Karpas-422 (cell line): ENCODE measurements at regions not wholly inside any gene's neighbourhood (a gene's known extent, or its start where the extent isn't known, plus 50 kb on each side); places are given as distances from the start of the nearest gene placed in this dataset.
"Not testable (repeated sequence)": the region's sequence is repeated elsewhere in the genome, so short reads cannot be mapped to it uniquely, and the experiment has no call there.

Experiments
- DNase-seq: peaks from one replicate; pipeline ENCODE4 v3.0.0-alpha.2; 2015
- H2AFZ ChIP-seq: fragments of 200-600 bp; sonication (generic); 2 replicates; pipeline ENCODE4 v1.6.1; 2014; ENCODE audit warnings: antibody characterized with exemption, low read length, mixed read lengths
- H3K27ac ChIP-seq: fragments of 200-600 bp; sonication (generic); 2 replicates; pipeline ENCODE4 v1.5.1; 2014; ENCODE audit warnings: mild to moderate bottlenecking, low read length, moderate library complexity
- H3K27me3 ChIP-seq: fragments of 200-600 bp; sonication (generic); 2 replicates; pipeline ENCODE4 v1.6.1; 2014; ENCODE audit warnings: low read length, mixed read lengths
- H3K36me3 ChIP-seq: fragments of 200-600 bp; sonication (generic); 2 replicates; pipeline ENCODE4 v1.6.1; 2014; ENCODE audit warnings: low read length, mixed read lengths; ENCODE audit not compliant: insufficient read depth
- H3K4me1 ChIP-seq: fragments of 200-600 bp; sonication (generic); 2 replicates; pipeline ENCODE4 v1.6.1; 2014; ENCODE audit warnings: mild to moderate bottlenecking, low read length, mixed read lengths
- H3K4me2 ChIP-seq: fragments of 200-600 bp; sonication (generic); 2 replicates; pipeline ENCODE4 v1.6.1; 2014; ENCODE audit warnings: low read length, low read depth, mild to moderate bottlenecking; ENCODE audit not compliant: poor library complexity, severe bottlenecking
- H3K4me3 ChIP-seq: fragments of 200-600 bp; sonication (generic); 2 replicates; pipeline ENCODE4 v1.5.1; 2014; ENCODE audit warnings: mild to moderate bottlenecking, antibody characterized with exemption, low read length, mixed read lengths
- H3K79me2 ChIP-seq: fragments of 200-600 bp; sonication (generic); 2 replicates; pipeline ENCODE4 v1.6.1; 2014; ENCODE audit warnings: mild to moderate bottlenecking, low read length, mixed read lengths
- H3K9ac ChIP-seq: fragments of 200-600 bp; sonication (generic); 2 replicates; pipeline ENCODE4 v1.6.0; 2014; ENCODE audit warnings: low read length
- H3K9me2 ChIP-seq: fragments of 200-600 bp; sonication (generic), shearing (Covaris generic); replicated peaks from 2 replicates; pipeline ENCODE4 v1.6.0; 2014; ENCODE audit warnings: mild to moderate bottlenecking, low read length, moderate library complexity; ENCODE audit not compliant: insufficient read depth
- H3K9me3 ChIP-seq: fragments of 300-700, 200-600 bp; sonication (generic); 2 replicates; pipeline ENCODE4 v1.6.1; 2014; ENCODE audit warnings: low read length, mixed read lengths
- H4K20me1 ChIP-seq: fragments of 200-600 bp; sonication (generic); 2 replicates; pipeline ENCODE4 v1.6.1; 2014; ENCODE audit warnings: mild to moderate bottlenecking, antibody characterized with exemption, low read length, low read depth; ENCODE audit not compliant: insufficient read depth

DNA sequence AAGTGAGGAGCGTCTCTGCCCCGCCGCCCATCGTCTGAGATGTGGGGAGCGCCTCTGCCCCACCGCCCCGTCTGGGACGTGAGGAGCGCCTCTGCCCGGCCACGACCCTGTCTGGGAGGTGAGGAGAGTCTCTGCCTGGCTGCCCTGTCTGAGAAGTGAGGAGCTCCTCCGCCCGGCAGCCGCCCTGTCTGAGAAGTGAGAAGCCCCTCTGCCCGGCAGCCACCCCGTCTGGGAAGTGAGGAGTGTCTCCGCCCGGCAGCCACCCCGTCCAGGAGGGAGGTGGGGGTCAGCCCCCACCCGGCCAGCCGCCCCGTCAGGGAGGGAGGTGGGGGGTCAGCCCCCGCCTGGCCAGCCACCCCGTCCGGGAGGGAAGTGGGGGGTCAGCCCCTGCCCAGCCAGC is 823.0 kb upstream of the GBE1 start:
- H3K9ac ChIP-seq, H3K4me2 ChIP-seq, H2AFZ ChIP-seq, H3K27me3 ChIP-seq, H3K36me3 ChIP-seq, H3K4me3 ChIP-seq, H3K79me2 ChIP-seq, H3K9me2 ChIP-seq, H4K20me1 ChIP-seq, H3K27ac ChIP-seq, H3K9me3 ChIP-seq, DNase-seq, H3K4me1 ChIP-seq: not testable (repeated sequence)

DNA sequence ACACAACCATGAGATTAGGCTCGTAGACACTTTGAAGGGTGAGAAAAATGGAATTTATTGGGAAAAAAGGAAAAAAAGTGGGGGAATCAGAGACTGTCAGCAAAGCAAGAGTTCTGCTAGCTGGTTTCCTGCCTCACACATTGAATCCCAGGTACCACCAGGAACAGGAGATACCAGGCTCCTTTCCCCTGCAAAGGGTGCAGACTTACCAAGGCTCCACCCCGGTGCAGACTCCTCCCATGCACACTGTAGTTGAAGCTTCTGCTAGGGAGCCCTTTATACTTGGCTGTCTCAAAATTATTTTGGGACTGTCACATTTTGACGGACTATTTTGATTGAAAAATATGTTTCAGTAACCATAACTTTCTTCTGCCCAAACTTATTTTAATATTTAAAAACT is 819.9 kb upstream of the GBE1 start:
- H3K4me3 ChIP-seq, result no peak overlapping the region
- H4K20me1 ChIP-seq, result no peaks in the 10 kb centered on the region
- no peak overlapping the region for H3K27ac ChIP-seq
- no peak overlapping the region for H3K4me2 ChIP-seq
- no peaks in the 10 kb centered on the region for H3K27me3 ChIP-seq
- H3K4me1 ChIP-seq, result no peaks in the 10 kb centered on the region
- no peaks in the 10 kb centered on the region for H3K79me2 ChIP-seq
- no peak for DNase-seq
- no peak overlapping the region for H3K9ac ChIP-seq
- H3K9me3 ChIP-seq, result no peaks in the 10 kb centered on the region
- no peak overlapping the region for H2AFZ ChIP-seq
- H3K9me2 ChIP-seq, result no peaks in the 10 kb centered on the region
- no peaks in the 10 kb centered on the region for H3K36me3 ChIP-seq

DNA sequence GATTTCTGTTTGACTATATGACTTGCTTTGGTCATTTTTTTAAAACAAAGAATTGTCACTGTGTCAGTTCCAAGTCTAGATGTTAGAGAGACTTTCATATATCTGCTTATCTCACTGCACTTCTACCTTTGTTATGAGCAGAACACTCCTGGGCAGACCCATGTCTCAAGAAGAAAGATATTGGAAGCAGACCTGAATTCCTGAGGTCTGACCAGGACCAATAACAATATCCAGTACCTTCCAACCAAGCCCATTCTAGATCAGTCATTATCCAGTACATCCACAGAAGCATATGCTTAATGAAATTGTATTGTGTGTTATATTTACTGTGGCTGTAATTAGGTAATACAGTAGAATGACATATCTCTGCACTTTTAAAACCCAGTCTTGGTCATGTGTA is 811.3 kb upstream of the GBE1 start:
- Histone ChIP-seq H3K4me1 (no peaks in the 10 kb centered on the region), H3K9ac (no peak overlapping the region), H3K9me2 (no peaks in the 10 kb centered on the region), H3K4me3 (no peak overlapping the region), H2AFZ (no peak overlapping the region), H3K27ac (no peak overlapping the region), H3K9me3 (peaks cover 10% of the 10 kb centered on the region; the same call in 1 of the 2 replicates), H3K4me2 (no peak overlapping the region), H3K79me2 (no peaks in the 10 kb centered on the region), H3K36me3 (no peaks in the 10 kb centered on the region), H3K27me3 (no peaks in the 10 kb centered on the region), H4K20me1 (no peaks in the 10 kb centered on the region)
- DNase-seq, result no peak

GRCh38 chr3:82568776-82569338 is 807.4 kb upstream of the GBE1 start:
- Histone ChIP-seq H3K27me3 (no peaks in the 10 kb centered on the region), H3K4me2 (no peak overlapping the region), H3K4me1 (no peaks in the 10 kb centered on the region), H3K27ac (no peak overlapping the region), H2AFZ (no peak overlapping the region), H3K4me3 (no peak overlapping the region), H3K36me3 (no peaks in the 10 kb centered on the region), H3K9ac (no peak overlapping the region), H3K9me3 (peaks cover 26% of the 10 kb centered on the region), H3K9me2 (no peaks in the 10 kb centered on the region), H3K79me2 (no peaks in the 10 kb centered on the region), H4K20me1 (no peaks in the 10 kb centered on the region)
- DNase-seq, result no peak

GRCh38 chr3:82567029-82567600 is 805.7 kb upstream of the GBE1 start:
- Histone ChIP-seq H3K4me3 (no peak overlapping the region), H3K9me2 (no peaks in the 10 kb centered on the region), H3K27ac (no peak overlapping the region), H3K79me2 (no peaks in the 10 kb centered on the region), H3K36me3 (no peaks in the 10 kb centered on the region), H3K4me2 (no peak overlapping the region), H3K9ac (no peak overlapping the region), H3K9me3 (peaks cover 27% of the 10 kb centered on the region), H4K20me1 (no peaks in the 10 kb centered on the region), H2AFZ (no peak overlapping the region), H3K4me1 (no peaks in the 10 kb centered on the region), H3K27me3 (no peaks in the 10 kb centered on the region)
- DNase-seq, result no peak

DNA sequence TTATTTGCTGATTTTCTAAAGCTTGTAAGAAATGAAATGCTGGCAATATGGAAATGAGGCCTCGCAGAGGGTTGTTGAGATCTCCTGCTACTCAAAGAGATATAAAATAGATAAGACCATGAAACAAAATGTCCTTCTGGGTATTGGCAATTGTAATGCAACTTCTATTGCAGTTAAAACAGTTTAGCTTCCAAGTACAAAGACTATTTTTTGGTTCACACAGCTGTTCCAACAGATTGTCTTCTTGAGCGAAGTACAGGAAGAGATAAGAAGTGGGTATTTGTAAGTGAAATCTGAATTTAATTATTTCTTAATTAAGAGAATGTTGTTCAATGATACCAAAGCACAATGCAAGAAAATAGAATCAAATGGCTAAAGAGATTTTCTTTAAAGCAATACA is 801.5 kb upstream of the GBE1 start:
- H3K4me3 ChIP-seq, result no peak overlapping the region
- peaks cover 25% of the 10 kb centered on the region for H3K9me3 ChIP-seq
- no peak overlapping the region for H2AFZ ChIP-seq
- H3K36me3 ChIP-seq, result no peaks in the 10 kb centered on the region
- H3K9me2 ChIP-seq, result no peaks in the 10 kb centered on the region
- no peak overlapping the region for H3K4me2 ChIP-seq
- H3K79me2 ChIP-seq, result no peaks in the 10 kb centered on the region
- H3K27me3 ChIP-seq, result no peaks in the 10 kb centered on the region
- no peaks in the 10 kb centered on the region for H3K4me1 ChIP-seq
- DNase-seq, result no peak
- no peak overlapping the region for H3K9ac ChIP-seq
- H3K27ac ChIP-seq, result no peak overlapping the region
- no peaks in the 10 kb centered on the region for H4K20me1 ChIP-seq

GRCh38 chr3:82561784-82562183 is 800.3 kb upstream of the GBE1 start:
- H3K36me3 ChIP-seq, result no peaks in the 10 kb centered on the region
- no peaks in the 10 kb centered on the region for H3K79me2 ChIP-seq
- H3K4me1 ChIP-seq, result no peaks in the 10 kb centered on the region
- H3K9me2 ChIP-seq, result no peaks in the 10 kb centered on the region
- no peak for DNase-seq
- H3K27me3 ChIP-seq, result no peaks in the 10 kb centered on the region
- H3K9ac ChIP-seq, result no peak overlapping the region
- no peak overlapping the region for H2AFZ ChIP-seq
- H3K27ac ChIP-seq, result no peak overlapping the region
- H3K4me2 ChIP-seq, result no peak overlapping the region
- peaks cover 24% of the 10 kb centered on the region for H3K9me3 ChIP-seq
- no peak overlapping the region for H3K4me3 ChIP-seq
- no peaks in the 10 kb centered on the region for H4K20me1 ChIP-seq

- Histone ChIP-seq H3K4me1 (no peaks in the 10 kb centered on the region), H3K4me3 (no peak overlapping the region), H3K36me3 (no peaks in the 10 kb centered on the region), H3K27ac (no peak overlapping the region), H2AFZ (no peak overlapping the region), H3K79me2 (no peaks in the 10 kb centered on the region), H3K9me2 (no peaks in the 10 kb centered on the region), H4K20me1 (no peaks in the 10 kb centered on the region), H3K9ac (no peak overlapping the region), H3K9me3 (peaks cover 38% of the 10 kb centered on the region), H3K27me3 (no peaks in the 10 kb centered on the region), H3K4me2 (no peak overlapping the region)
- no peak for DNase-seq
These were observed 796.6 kb upstream of the GBE1 start for GRCh38 chr3:82558081-82558480.
